Liver (tissue), 7 donors: ENCODE measurements at regions not wholly inside any gene's neighbourhood (a gene's known extent, or its start where the extent isn't known, plus 50 kb on each side); places are given as distances from the start of the nearest gene placed in this dataset.

Source experiments
- DNase-seq: peaks from one replicate; pipeline ENCODE4 v3.0.0-alpha.2; 2017; ENCODE audit warnings: low spot score
- H3K27ac ChIP-seq, 2 donors: one replicate each; pipeline ENCODE4 v1.7.0; 2013; ENCODE audit warnings: inconsistent platforms in 2 of 2, low read length in 2 of 2, control low read depth in 1 of 2, low read depth in 1 of 2, mild to moderate bottlenecking in 1 of 2
- H3K27me3 ChIP-seq, 4 donors: one replicate each; pipeline versions ENCODE4 v1.6.1 to v1.7.0; 2013; ENCODE audit warnings: low read length in 3 of 4, inconsistent platforms in 1 of 4, mild to moderate bottlenecking in 1 of 4, moderate library complexity in 1 of 4; ENCODE audit not compliant: control insufficient read depth in 4 of 4, insufficient read depth in 4 of 4
- H3K36me3 ChIP-seq, 4 donors: one replicate each; pipeline versions ENCODE4 v1.6.1 to v1.7.0; 2013; ENCODE audit warnings: low read length in 3 of 4, mild to moderate bottlenecking in 3 of 4, low read depth in 1 of 4, moderate library complexity in 1 of 4; ENCODE audit not compliant: control insufficient read depth in 4 of 4, insufficient read depth in 3 of 4
- H3K4me1 ChIP-seq, 4 donors: one replicate each; pipeline versions ENCODE4 v1.6.1 to v1.7.0; 2013; ENCODE audit warnings: low read length in 3 of 4, mild to moderate bottlenecking in 3 of 4, moderate library complexity in 1 of 4; ENCODE audit not compliant: control insufficient read depth in 4 of 4, insufficient read depth in 4 of 4
- H3K4me3 ChIP-seq, 3 donors: one replicate each; pipeline versions ENCODE4 v1.6.1 to v1.7.0; 2013; ENCODE audit warnings: low read length in 3 of 3, control low read depth in 1 of 3, low read depth in 1 of 3, mild to moderate bottlenecking in 1 of 3
- H3K9ac ChIP-seq, 2 donors: one replicate each; pipeline ENCODE4 v1.7.0; 2013; ENCODE audit warnings: low read length in 2 of 2, mild to moderate bottlenecking in 2 of 2, moderate library complexity in 2 of 2, control low read depth in 1 of 2, low read depth in 1 of 2
- H3K9me3 ChIP-seq, 4 donors: one replicate each; pipeline versions ENCODE4 v1.6.1 to v1.7.0; 2013; ENCODE audit warnings: low read length in 3 of 4; ENCODE audit not compliant: control insufficient read depth in 4 of 4
- FOXA2 ChIP-seq: IDR thresholded peaks from 2 replicates; pipeline ENCODE4 v1.6.1; 2016; ENCODE audit warnings: antibody characterized with exemption
- HNF4A ChIP-seq, 2 donors: conservative IDR thresholded peaks; 2 replicates each; pipeline ENCODE4 v1.6.1; 2016; ENCODE audit warnings: antibody characterized with exemption in 2 of 2, mild to moderate bottlenecking in 2 of 2
- HNF4G ChIP-seq: IDR thresholded peaks from 2 replicates; pipeline ENCODE4 v1.6.1; 2016; ENCODE audit warnings: antibody characterized with exemption
- MAX ChIP-seq: IDR thresholded peaks from 2 replicates; pipeline ENCODE4 v1.6.1; 2016; ENCODE audit warnings: antibody characterized with exemption
- NR2F2 ChIP-seq: IDR thresholded peaks from 2 replicates; pipeline ENCODE4 v1.6.1; 2016; ENCODE audit warnings: antibody characterized with exemption
- RAD21 ChIP-seq, 2 donors: IDR thresholded peaks; 2 replicates each; pipeline ENCODE4 v1.6.1; 2016; ENCODE audit warnings: antibody characterized with exemption in 2 of 2, mild to moderate bottlenecking in 2 of 2
- REST ChIP-seq: IDR thresholded peaks from 2 replicates; pipeline ENCODE4 v1.6.1; 2016; ENCODE audit warnings: antibody characterized with exemption, mild to moderate bottlenecking
- SP1 ChIP-seq: IDR thresholded peaks from 2 replicates; pipeline ENCODE4 v1.6.1; 2018; ENCODE audit warnings: antibody characterized with exemption, mild to moderate bottlenecking
- ZBTB33 ChIP-seq: IDR thresholded peaks from 2 replicates; pipeline ENCODE4 v1.6.1; 2016; ENCODE audit warnings: antibody characterized with exemption
- WGBS: extraction: QIAGEN DNeasy Blood & Tissue Kit; methylation state at CpG from one replicate; pipeline ENCODE4 v1.1.7; 2013; 5-methylcytosine and 5-hydroxymethylcytosine counted together
- TF ChIP-seq, protein P1 (sequence below): IDR thresholded peaks from 2 replicates; pipeline ENCODE4 v1.6.1; 2016; ENCODE audit warnings: antibody characterized with exemption
- donor health status: healthy.
- donor health status: healthy.
- donor health status: healthy.
- donor health status: healthy.

DNA sequence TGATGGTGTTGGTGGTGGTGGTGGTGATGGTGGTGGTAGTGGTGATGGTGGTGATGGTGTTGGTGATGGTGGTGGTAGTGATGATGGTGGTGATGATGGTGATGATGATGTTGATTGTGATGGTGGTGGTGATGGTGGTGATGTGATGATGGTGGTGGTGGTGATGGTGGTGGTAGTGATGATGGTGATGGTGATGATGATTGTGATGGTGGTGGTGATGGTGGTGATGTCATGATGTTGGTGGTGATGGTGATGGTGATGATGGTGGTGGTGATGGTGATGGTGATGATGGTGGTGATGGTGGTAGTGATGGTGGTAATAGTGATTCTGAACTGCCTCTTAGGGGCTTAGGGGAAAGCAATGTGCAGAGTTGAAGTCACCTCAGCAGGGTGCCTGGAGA is 760.7 kb downstream of the GALR1 start:
- H3K27me3 ChIP-seq, result no peaks in the 10 kb centered on the region
- no peaks in the 10 kb centered on the region for H3K4me1 ChIP-seq
- no peaks in the 10 kb centered on the region for H3K9me3 ChIP-seq
- TF ChIP-seq, protein P1, sequence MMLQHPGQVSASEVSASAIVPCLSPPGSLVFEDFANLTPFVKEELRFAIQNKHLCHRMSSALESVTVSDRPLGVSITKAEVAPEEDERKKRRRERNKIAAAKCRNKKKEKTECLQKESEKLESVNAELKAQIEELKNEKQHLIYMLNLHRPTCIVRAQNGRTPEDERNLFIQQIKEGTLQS, result no peak
- no peak for TF ChIP-seq MAX
- no peaks in the 10 kb centered on the region for H3K36me3 ChIP-seq
- DNase-seq, result no peak
- H3K4me3 ChIP-seq, result no peak overlapping the region
- no peak overlapping the region for H3K27ac ChIP-seq
- no peak overlapping the region for H3K9ac ChIP-seq

DNA sequence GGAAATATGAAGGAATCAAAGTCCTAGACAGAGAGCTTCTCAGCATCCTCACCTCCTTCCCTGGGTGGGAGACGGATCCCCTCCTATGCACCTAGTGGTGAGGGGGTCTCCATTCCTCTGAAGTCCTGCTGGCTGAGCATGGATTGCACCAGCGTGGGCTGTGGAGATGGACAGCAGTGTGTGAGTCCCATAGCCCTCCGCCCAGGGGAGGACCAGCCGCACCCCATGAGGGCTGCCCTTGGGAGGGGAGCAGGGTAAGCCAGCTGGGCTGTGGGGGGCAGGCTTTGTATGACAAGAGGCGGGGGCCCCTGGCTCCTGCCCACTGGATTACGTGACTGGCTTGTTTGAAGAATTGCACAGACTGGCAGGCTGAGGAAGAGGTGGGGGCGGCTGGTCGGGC is 768.2 kb downstream of the GALR1 start:
- Histone ChIP-seq H3K4me3 (no peak overlapping the region), H3K9ac (no peak overlapping the region), H3K27me3 (no peaks in the 10 kb centered on the region), H3K36me3 (no peaks in the 10 kb centered on the region), H3K27ac (no peak overlapping the region), H3K9me3 (no peaks in the 10 kb centered on the region), H3K4me1 (no peaks in the 10 kb centered on the region)
- DNase-seq, result no peak
- WGBS, result 71% methylated on average over 8 of the region's 8 CpGs
- TF ChIP-seq MAX, result no peak
- TF ChIP-seq RAD21 (IDR thresholded peaks at IDR 0.05), result no peak
- TF ChIP-seq HNF4G, result no peak
- no peak for TF ChIP-seq NR2F2
- TF ChIP-seq ZBTB33, result no peak
- TF ChIP-seq HNF4A (conservative IDR thresholded peaks at IDR 0.05), result no peak
- no peak for TF ChIP-seq SP1
- no peak for TF ChIP-seq REST

DNA sequence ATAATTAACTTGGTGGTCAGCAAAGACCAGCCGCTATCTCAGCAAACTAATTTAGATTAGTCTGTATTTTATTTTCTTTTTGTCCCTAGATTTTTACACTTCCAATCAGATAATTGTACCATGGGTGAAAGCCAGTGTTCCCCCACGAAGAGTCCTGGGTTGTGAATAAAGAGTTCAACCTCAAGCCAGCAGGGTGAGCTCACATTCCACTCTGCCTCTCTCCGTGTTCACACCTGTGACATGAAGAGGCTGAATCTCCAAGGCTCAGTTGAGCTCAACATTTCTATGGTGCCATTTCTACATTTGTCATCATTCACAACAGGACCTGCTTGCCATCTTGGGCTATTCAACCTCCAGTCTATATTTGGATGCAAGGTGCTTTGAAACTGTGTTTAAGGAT is 771.5 kb downstream of the GALR1 start:
- H3K27me3 ChIP-seq, result peaks cover 0 to 5% (median 0%) of the 10 kb centered on the region in 4 donors
- no peaks in the 10 kb centered on the region for H3K36me3 ChIP-seq
- H3K4me3 ChIP-seq, result no peak overlapping the region
- no peak overlapping the region for H3K27ac ChIP-seq
- no peak overlapping the region for H3K9ac ChIP-seq
- 50% methylated on average over 3 of the region's 3 CpGs for WGBS
- TF ChIP-seq REST, result no peak
- TF ChIP-seq FOXA2, result no peak
- no peak for TF ChIP-seq HNF4G
- H3K4me1 ChIP-seq, result no peaks in the 10 kb centered on the region
- DNase-seq, result no peak
- H3K9me3 ChIP-seq, result no peaks in the 10 kb centered on the region
